Esophagus muscularis mucosa (tissue), 4 donors: ENCODE measurements at regions not wholly inside any gene's neighbourhood (a gene's known extent, or its start where the extent isn't known, plus 50 kb on each side); places are given as distances from the start of the nearest gene placed in this dataset.

Experiments
- DNase-seq: peaks from one replicate; pipeline ENCODE4 v3.0.0-alpha.2; 2017; ENCODE audit errors: extremely low spot score
- H3K27ac ChIP-seq, 4 donors: fragments of 200-600 bp; sonication (generic); replicated peaks in 1 of 4; 1 replicate in 3 of 4; 2 replicates in 1 of 4; pipeline ENCODE4 v1.5.1; 2016 to 2019; ENCODE audit warnings: mild to moderate bottlenecking in 1 of 4
- H3K27me3 ChIP-seq, 4 donors: fragments of 200-600 bp; sonication (generic); one replicate each; pipeline versions ENCODE4 v1.5.1 to v1.6.0; 2016 to 2019
- H3K36me3 ChIP-seq, 4 donors: fragments of 200-600 bp; sonication (generic); one replicate each; pipeline ENCODE4 v1.5.1; 2016 to 2019
- H3K4me1 ChIP-seq, 4 donors: fragments of 200-600 bp; sonication (generic); one replicate each; pipeline ENCODE4 v1.5.1; 2016 to 2019
- H3K4me3 ChIP-seq, 4 donors: fragments of 200-600 bp; sonication (generic); 1 replicate in 2 of 4; 2 replicates in 2 of 4; pipeline ENCODE4 v1.5.1; 2016 to 2019; ENCODE audit warnings: mild to moderate bottlenecking in 4 of 4, moderate library complexity in 1 of 4
- H3K9me3 ChIP-seq, 4 donors: fragments of 200-600 bp; sonication (generic); 1 replicate in 3 of 4; 2 replicates in 1 of 4; pipeline ENCODE4 v1.5.1; 2016 to 2019
- EP300 ChIP-seq: sonication (generic); formaldehyde crosslinking; IDR thresholded peaks from one replicate; pipeline ENCODE4 v1.6.1; 2017; ENCODE audit warnings: antibody characterized with exemption
- POLR2A ChIP-seq: fragments of 450-650 bp; IDR thresholded peaks from one replicate; pipeline ENCODE4 v1.6.1; 2017; ENCODE audit warnings: antibody characterized with exemption, moderate library complexity, mild to moderate bottlenecking, low read depth
- POLR2AphosphoS5 ChIP-seq, 2 donors: sonication (generic); formaldehyde crosslinking; IDR thresholded peaks; one replicate each; pipeline ENCODE4 v1.6.1; 2017; ENCODE audit warnings: antibody characterized with exemption in 2 of 2
- WGBS: methylation state at CpG from one replicate; pipeline ENCODE4 v1.1.5; 2018; 5-methylcytosine and 5-hydroxymethylcytosine counted together
- intact Hi-C: fragments of 100-400 bp; cut with DNase I; formaldehyde crosslinking; loops from one replicate; pipeline ENCODE4 v1.15.1; 2023
- TF ChIP-seq, protein P1 (sequence below), 3 experiments: fragments of 200-600 bp in 2 of 3; fragments of 450-650 bp in 1 of 3; sonication (generic) in 2 of 3; IDR thresholded peaks; one replicate each; pipeline ENCODE4 v1.5.1; 2017 to 2019; ENCODE audit warnings: antibody characterized with exemption in 3 of 3, mild to moderate bottlenecking in 2 of 3, moderate library complexity in 1 of 3

DNA sequence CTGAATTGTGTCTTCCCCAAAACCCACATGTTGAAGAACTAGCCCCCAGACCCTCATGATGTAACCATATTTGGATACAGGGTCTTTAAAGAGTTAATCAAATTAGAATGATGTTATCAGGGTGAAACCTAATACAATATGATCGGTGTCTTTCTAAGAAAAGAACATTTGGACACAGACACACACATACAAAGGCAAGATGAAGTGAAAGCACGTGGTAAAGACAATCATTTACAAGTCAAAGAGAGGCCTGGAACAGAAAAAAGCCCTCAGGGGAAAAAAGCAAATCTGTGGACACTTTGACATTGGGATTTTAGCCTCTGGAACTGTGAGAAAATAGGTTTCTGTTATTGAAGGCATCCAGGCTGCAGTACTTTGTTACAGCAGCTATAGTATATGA is 733.4 kb downstream of the JRKL start:
- H3K27me3 ChIP-seq: no peaks in the 10 kb centered on the region
- intact Hi-C loops: no loop called here
- no peak overlapping the region for H3K27ac ChIP-seq
- H3K36me3 ChIP-seq: no peaks in the 10 kb centered on the region
- H3K9me3 ChIP-seq: peaks cover 0 to 10% (median 3%) of the 10 kb centered on the region in 4 donors
- 36% methylated on average over 2 of the region's 2 CpGs for WGBS
- no peak for DNase-seq
- no peaks in the 10 kb centered on the region for H3K4me1 ChIP-seq
- TF ChIP-seq, protein P1, sequence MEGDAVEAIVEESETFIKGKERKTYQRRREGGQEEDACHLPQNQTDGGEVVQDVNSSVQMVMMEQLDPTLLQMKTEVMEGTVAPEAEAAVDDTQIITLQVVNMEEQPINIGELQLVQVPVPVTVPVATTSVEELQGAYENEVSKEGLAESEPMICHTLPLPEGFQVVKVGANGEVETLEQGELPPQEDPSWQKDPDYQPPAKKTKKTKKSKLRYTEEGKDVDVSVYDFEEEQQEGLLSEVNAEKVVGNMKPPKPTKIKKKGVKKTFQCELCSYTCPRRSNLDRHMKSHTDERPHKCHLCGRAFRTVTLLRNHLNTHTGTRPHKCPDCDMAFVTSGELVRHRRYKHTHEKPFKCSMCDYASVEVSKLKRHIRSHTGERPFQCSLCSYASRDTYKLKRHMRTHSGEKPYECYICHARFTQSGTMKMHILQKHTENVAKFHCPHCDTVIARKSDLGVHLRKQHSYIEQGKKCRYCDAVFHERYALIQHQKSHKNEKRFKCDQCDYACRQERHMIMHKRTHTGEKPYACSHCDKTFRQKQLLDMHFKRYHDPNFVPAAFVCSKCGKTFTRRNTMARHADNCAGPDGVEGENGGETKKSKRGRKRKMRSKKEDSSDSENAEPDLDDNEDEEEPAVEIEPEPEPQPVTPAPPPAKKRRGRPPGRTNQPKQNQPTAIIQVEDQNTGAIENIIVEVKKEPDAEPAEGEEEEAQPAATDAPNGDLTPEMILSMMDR (IDR thresholded peaks at IDR 0.05): no peak
- TF ChIP-seq EP300 (no peak), POLR2AphosphoS5 (IDR thresholded peaks at IDR 0.05) (no peak), POLR2A (no peak)
- no peak overlapping the region for H3K4me3 ChIP-seq

DNA sequence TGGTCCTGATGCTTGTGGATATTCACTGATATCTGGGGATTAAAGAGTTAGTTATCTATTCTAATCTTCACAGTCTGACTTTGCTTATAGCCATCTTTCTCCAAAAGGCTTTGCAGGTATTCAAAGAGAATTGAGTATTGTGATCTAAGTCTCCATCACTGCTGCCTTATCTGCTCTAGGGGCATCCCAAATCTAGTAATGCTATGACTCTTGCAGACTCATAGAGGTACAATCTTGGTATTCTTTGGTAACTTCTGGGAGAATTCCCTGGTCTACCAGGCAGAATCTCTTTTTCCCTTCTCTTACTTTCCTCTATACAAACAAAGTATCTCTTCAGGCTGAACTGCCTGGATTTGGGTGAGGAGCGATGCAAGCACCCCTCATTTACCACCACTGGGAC is 746.3 kb downstream of the JRKL start:
- 92% methylated on average over 1 of the region's 1 CpG for WGBS
- no peaks in the 10 kb centered on the region for H3K4me1 ChIP-seq
- no peak for DNase-seq
- intact Hi-C loops: no loop called here
- TF ChIP-seq, protein P1 (IDR thresholded peaks at IDR 0.05): no peak
- TF ChIP-seq POLR2A (no peak), POLR2AphosphoS5 (IDR thresholded peaks at IDR 0.05) (no peak), EP300 (no peak)
- H3K36me3 ChIP-seq: no peaks in the 10 kb centered on the region
- no peak overlapping the region for H3K27ac ChIP-seq
- H3K27me3 ChIP-seq: no peaks in the 10 kb centered on the region
- H3K9me3 ChIP-seq: peaks cover 0 to 9% (median 0%) of the 10 kb centered on the region in 4 donors
- no peak overlapping the region for H3K4me3 ChIP-seq

DNA sequence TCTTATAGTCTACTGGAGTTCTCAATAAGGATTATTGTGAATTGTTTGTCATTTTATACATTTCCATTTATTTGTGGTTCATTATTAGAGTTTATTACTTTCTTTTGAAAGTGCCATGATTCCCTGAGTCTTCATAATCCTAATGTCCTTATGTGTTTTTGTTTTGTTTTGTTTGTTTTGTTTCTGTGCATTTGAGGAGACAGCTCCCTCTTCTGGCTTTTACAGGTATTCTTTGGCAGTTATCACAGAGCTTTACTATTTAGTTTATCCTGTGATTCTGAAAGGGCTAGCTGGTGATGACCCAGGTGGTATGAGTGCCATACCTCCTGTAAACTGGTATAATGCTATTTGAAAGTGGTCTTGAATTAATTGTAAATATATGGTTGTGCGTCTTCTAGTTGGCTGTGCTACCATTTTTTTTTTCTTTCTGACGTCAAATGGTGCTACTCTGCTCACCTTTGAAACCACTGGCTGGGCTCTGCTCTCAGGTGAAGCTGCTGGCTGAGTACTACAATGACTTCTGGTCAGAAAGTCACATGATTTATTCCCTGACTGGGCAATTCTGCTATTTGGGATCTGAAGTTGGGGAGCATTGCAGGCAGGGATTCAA is 751.2 kb downstream of the JRKL start:
- no peak for DNase-seq
- Histone ChIP-seq H3K4me3 (no peak overlapping the region), H3K27me3 (no peaks in the 10 kb centered on the region), H3K4me1 (no peaks in the 10 kb centered on the region), H3K36me3 (no peaks in the 10 kb centered on the region), H3K9me3 (peaks cover 0 to 9% (median 0%) of the 10 kb centered on the region in 4 donors), H3K27ac (no peak overlapping the region)
- intact Hi-C loops: no loop called here
- TF ChIP-seq, protein P1 (IDR thresholded peaks at IDR 0.05): no peak
- TF ChIP-seq EP300 (no peak), POLR2AphosphoS5 (IDR thresholded peaks at IDR 0.05) (no peak), POLR2A (no peak)
- WGBS: 67% methylated on average over 2 of the region's 2 CpGs

DNA sequence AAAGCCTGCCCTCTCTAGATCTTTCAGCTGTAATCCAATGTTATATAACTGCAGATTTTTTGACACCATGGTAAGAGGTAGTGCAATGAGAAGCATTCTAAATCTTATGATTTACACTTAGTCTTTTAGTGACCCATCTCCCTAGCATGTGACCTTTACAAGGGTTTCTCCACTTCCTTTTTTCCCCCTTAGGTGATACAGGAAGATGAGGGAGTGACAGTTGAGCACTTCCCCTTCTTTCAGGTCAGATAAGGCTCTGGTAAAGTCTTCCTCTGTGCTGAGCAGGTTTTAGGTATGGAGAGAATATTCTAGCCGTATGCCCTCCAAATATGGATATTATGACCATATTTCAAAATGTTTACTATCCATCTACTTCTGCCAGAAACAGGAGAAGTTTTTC is 753.6 kb downstream of the JRKL start:
- 88% methylated on average over 1 of the region's 1 CpG for WGBS

More for the DNA sequence above, 753.6 kb downstream of the JRKL start:
- Histone ChIP-seq H3K9me3 (no peaks in the 10 kb centered on the region), H3K27ac (no peak overlapping the region), H3K27me3 (no peaks in the 10 kb centered on the region), H3K36me3 (no peaks in the 10 kb centered on the region), H3K4me1 (no peaks in the 10 kb centered on the region), H3K4me3 (no peak overlapping the region)
- DNase-seq: no peak
- TF ChIP-seq POLR2AphosphoS5 (IDR thresholded peaks at IDR 0.05): no peak
- no peak for TF ChIP-seq EP300
- TF ChIP-seq, protein P1 (IDR thresholded peaks at IDR 0.05): no peak
- TF ChIP-seq POLR2A: no peak
- intact Hi-C loops: no loop called here
